Endothelial cell of umbilical vein (primary cell): ENCODE measurements at regions not wholly inside any gene's neighbourhood (a gene's known extent, or its start where the extent isn't known, plus 50 kb on each side); places are given as distances from the start of the nearest gene placed in this dataset.

Experiments used
- EZH2 ChIP-seq: IDR thresholded peaks from 2 replicates; pipeline ENCODE4 v1.6.1; 2012; ENCODE audit warnings: borderline replicate concordance, low read depth, mild to moderate bottlenecking, moderate library complexity, low read length, inconsistent platforms; ENCODE audit not compliant: severe bottlenecking
- FOS ChIP-seq: IDR thresholded peaks from 2 replicates; pipeline ENCODE4 v1.6.1; 2011; ENCODE audit warnings: mild to moderate bottlenecking, low read length, moderate library complexity, borderline replicate concordance; ENCODE audit not compliant: insufficient read depth
- GATA2 ChIP-seq: IDR thresholded peaks from 2 replicates; pipeline ENCODE4 v1.7.0; 2011; ENCODE audit warnings: low read depth, mild to moderate bottlenecking, moderate library complexity, mixed read lengths, low read length; ENCODE audit not compliant: insufficient read length, insufficient read depth
- JUN ChIP-seq: IDR thresholded peaks from 2 replicates; pipeline ENCODE4 v1.6.1; 2011; ENCODE audit warnings: borderline replicate concordance, low read depth; ENCODE audit not compliant: insufficient read length, insufficient read depth
- POLR2A ChIP-seq: IDR thresholded peaks from 2 replicates; pipeline ENCODE4 v1.6.1; 2012; ENCODE audit warnings: low read depth, mild to moderate bottlenecking, control low read depth, low read length
- TF ChIP-seq, protein P1 (sequence below), 2 donors: IDR thresholded peaks; 1 replicate in 1 of 2; 2 replicates in 1 of 2; pipeline ENCODE4 v1.5.1; 2011; ENCODE audit warnings: low read length in 2 of 2, mild to moderate bottlenecking in 2 of 2, moderate library complexity in 2 of 2, control low read depth in 1 of 2, inconsistent platforms in 1 of 2, low read depth in 1 of 2; ENCODE audit not compliant: insufficient read depth in 1 of 2; ENCODE audit errors: extremely low read depth in 1 of 2

DNA sequence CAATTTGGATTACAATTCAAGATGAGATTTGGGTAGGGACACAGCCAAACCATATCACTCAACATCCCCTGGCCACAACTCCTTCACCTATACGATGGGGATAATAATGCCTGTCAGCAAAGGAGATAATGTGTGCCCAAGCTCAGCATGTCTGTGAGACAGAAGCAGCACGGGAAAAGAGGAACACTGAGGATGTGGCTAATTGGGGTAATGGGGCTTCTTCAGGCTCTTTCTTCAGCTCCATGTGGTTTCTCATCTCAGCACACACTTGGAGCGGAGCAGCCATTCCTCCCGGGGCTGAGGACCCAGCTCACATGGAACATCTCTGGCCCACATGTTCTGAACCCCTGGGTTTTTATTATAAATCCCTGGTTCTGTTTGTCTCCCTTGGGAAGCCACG lies 136.0 kb upstream of the NAMPT start:
- TF ChIP-seq GATA2 (no peak), POLR2A (no peak), FOS (no peak), JUN (no peak), EZH2 (no peak)
- TF ChIP-seq, protein P1, sequence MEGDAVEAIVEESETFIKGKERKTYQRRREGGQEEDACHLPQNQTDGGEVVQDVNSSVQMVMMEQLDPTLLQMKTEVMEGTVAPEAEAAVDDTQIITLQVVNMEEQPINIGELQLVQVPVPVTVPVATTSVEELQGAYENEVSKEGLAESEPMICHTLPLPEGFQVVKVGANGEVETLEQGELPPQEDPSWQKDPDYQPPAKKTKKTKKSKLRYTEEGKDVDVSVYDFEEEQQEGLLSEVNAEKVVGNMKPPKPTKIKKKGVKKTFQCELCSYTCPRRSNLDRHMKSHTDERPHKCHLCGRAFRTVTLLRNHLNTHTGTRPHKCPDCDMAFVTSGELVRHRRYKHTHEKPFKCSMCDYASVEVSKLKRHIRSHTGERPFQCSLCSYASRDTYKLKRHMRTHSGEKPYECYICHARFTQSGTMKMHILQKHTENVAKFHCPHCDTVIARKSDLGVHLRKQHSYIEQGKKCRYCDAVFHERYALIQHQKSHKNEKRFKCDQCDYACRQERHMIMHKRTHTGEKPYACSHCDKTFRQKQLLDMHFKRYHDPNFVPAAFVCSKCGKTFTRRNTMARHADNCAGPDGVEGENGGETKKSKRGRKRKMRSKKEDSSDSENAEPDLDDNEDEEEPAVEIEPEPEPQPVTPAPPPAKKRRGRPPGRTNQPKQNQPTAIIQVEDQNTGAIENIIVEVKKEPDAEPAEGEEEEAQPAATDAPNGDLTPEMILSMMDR (IDR thresholded peaks at IDR 0.05; ENCODE audit: extremely low read depth in 1 of 2, insufficient read depth in 1 of 2, low read depth in 1 of 2, low read length in 2 of 2) = no peak
